NCI-H748 (cell line): ENCODE measurements at regions not wholly inside any gene's neighbourhood (a gene's known extent, or its start where the extent isn't known, plus 50 kb on each side); places are given as distances from the start of the nearest gene placed in this dataset.
"Not testable (repeated sequence)": the region's sequence is repeated elsewhere in the genome, so short reads cannot be mapped to it uniquely, and the experiment has no call there.

ENCODE experiments used
- DNase-seq: peaks from one replicate; lab custom pipeline; 2025; ENCODE audit not compliant: unreplicated experiment; lab: John Stamatoyannopoulos, UW

- no peak for DNase-seq
Measured at GRCh38 chr17:77083531-77083930, 57.2 kb upstream of the SEC14L1 start.

GRCh38 chr17:77085926-77086432, 54.8 kb upstream of the SEC14L1 start:
- DNase-seq, result peak; percentile 71

GRCh38 chr17:77086433-77087010, 54.2 kb upstream of the SEC14L1 start:
- DNase-seq, result peak; percentile 84

GRCh38 chr17:77087650-77088454, 52.9 kb upstream of the SEC14L1 start:
- no peak for DNase-seq

- peak; percentile 96 for DNase-seq
Measured at GRCh38 chr17:77088455-77089123, 52.2 kb upstream of the SEC14L1 start.

GRCh38 chr17:77089124-77089490, 51.7 kb upstream of the SEC14L1 start:
- peak; percentile 16 for DNase-seq

GRCh38 chr17:77089949-77090348, 50.8 kb upstream of the SEC14L1 start:
- DNase-seq, result not testable (repeated sequence)

GRCh38 chr17:77090476-77090875, 50.3 kb upstream of the SEC14L1 start:
- DNase-seq, result no peak
